ENCODE measurements at regions not wholly inside any gene's neighbourhood (a gene's known extent, or its start where the extent isn't known, plus 50 kb on each side); places are given as distances from the start of the nearest gene placed in this dataset.

GRCh38 chr18:38369772-38370690 is 804.4 kb upstream of the CELF4 start:
- no peak for DNase-seq (ENCODE audit: low read depth in 4 of 6, low spot score in 6 of 6)
- H3K4me1 ChIP-seq (ENCODE audit: control insufficient read depth, insufficient read depth, low read length) = no peaks in the 10 kb centered on the region
- no peak overlapping the region for H3K27ac ChIP-seq (ENCODE audit: low read depth, low read length)
- WGBS (ENCODE audit: insufficient coverage) = 61% methylated on average over 3 of the region's 4 CpGs
- H3K9me3 ChIP-seq (ENCODE audit: control insufficient read depth, insufficient read depth, low read length) = no peaks in the 10 kb centered on the region
- H3K36me3 ChIP-seq (ENCODE audit: control insufficient read depth, insufficient read depth, low read length) = no peaks in the 10 kb centered on the region
- no peaks in the 10 kb centered on the region for H3K27me3 ChIP-seq (ENCODE audit: control insufficient read depth, insufficient read depth, low read length)
- H3K4me3 ChIP-seq (ENCODE audit: low read depth, low read length) = no peak overlapping the region

GRCh38 chr18:38368886-38369285 is 803.3 kb upstream of the CELF4 start:
- Histone ChIP-seq H3K9me3 (ENCODE audit: control insufficient read depth, insufficient read depth, low read length) (no peaks in the 10 kb centered on the region), H3K27me3 (ENCODE audit: control insufficient read depth, insufficient read depth, low read length) (no peaks in the 10 kb centered on the region), H3K36me3 (ENCODE audit: control insufficient read depth, insufficient read depth, low read length) (no peaks in the 10 kb centered on the region), H3K4me1 (ENCODE audit: control insufficient read depth, insufficient read depth, low read length) (no peaks in the 10 kb centered on the region), H3K27ac (ENCODE audit: low read depth, low read length) (no peak overlapping the region), H3K4me3 (ENCODE audit: low read depth, low read length) (no peak overlapping the region)
- no peak for DNase-seq (ENCODE audit: low read depth in 4 of 6, low spot score in 6 of 6)

- no peaks in the 10 kb centered on the region for H3K4me1 ChIP-seq (ENCODE audit: control insufficient read depth, insufficient read depth, low read length)
- no peak for DNase-seq (ENCODE audit: low read depth in 4 of 6, low spot score in 6 of 6)
- no peak overlapping the region for H3K4me3 ChIP-seq (ENCODE audit: low read depth, low read length)
- H3K9me3 ChIP-seq (ENCODE audit: control insufficient read depth, insufficient read depth, low read length) = no peaks in the 10 kb centered on the region
- H3K27me3 ChIP-seq (ENCODE audit: control insufficient read depth, insufficient read depth, low read length) = no peaks in the 10 kb centered on the region
- 100% methylated on average over 2 of the region's 2 CpGs for WGBS (ENCODE audit: insufficient coverage)
- no peaks in the 10 kb centered on the region for H3K36me3 ChIP-seq (ENCODE audit: control insufficient read depth, insufficient read depth, low read length)
- no peak overlapping the region for H3K27ac ChIP-seq (ENCODE audit: low read depth, low read length)
Observed at GRCh38 chr18:38368246-38368645, 802.6 kb upstream of the CELF4 start.

- H3K4me1 ChIP-seq (ENCODE audit: control insufficient read depth, insufficient read depth, low read length) = no peaks in the 10 kb centered on the region
Observed at GRCh38 chr18:38367473-38367872, 801.9 kb upstream of the CELF4 start.

GRCh38 chr18:38362286-38362792 is 796.7 kb upstream of the CELF4 start:
- H3K9me3 ChIP-seq (ENCODE audit: control insufficient read depth, insufficient read depth, low read length) = no peaks in the 10 kb centered on the region
- peak in 1 of 6 donors; percentile 20 for DNase-seq (ENCODE audit: low read depth in 4 of 6, low spot score in 6 of 6)
- no peak overlapping the region for H3K4me3 ChIP-seq (ENCODE audit: low read depth, low read length)
- H3K36me3 ChIP-seq (ENCODE audit: control insufficient read depth, insufficient read depth, low read length) = no peaks in the 10 kb centered on the region
- 92% methylated on average over 2 of the region's 2 CpGs for whole genome bisulfite sequencing (ENCODE audit: insufficient coverage)
- H3K4me1 ChIP-seq (ENCODE audit: control insufficient read depth, insufficient read depth, low read length) = no peaks in the 10 kb centered on the region
- H3K27ac ChIP-seq (ENCODE audit: low read depth, low read length) = no peak overlapping the region
- H3K27me3 ChIP-seq (ENCODE audit: control insufficient read depth, insufficient read depth, low read length) = no peaks in the 10 kb centered on the region

More at GRCh38 chr18:38367473-38367872, 801.9 kb upstream of the CELF4 start:
- no peaks in the 10 kb centered on the region for H3K27me3 ChIP-seq (ENCODE audit: control insufficient read depth, insufficient read depth, low read length)
- WGBS (ENCODE audit: insufficient coverage) = no CpG with 5 or more reads among the region's 1 CpG
- H3K4me3 ChIP-seq (ENCODE audit: low read depth, low read length) = no peak overlapping the region
- peak in 1 of 6 donors; percentile 19 for DNase-seq (ENCODE audit: low read depth in 4 of 6, low spot score in 6 of 6)
- H3K36me3 ChIP-seq (ENCODE audit: control insufficient read depth, insufficient read depth, low read length) = no peaks in the 10 kb centered on the region
- H3K27ac ChIP-seq (ENCODE audit: low read depth, low read length) = no peak overlapping the region
- H3K9me3 ChIP-seq (ENCODE audit: control insufficient read depth, insufficient read depth, low read length) = no peaks in the 10 kb centered on the region

GRCh38 chr18:38358805-38359657 is 793.4 kb upstream of the CELF4 start:
- 88% methylated on average over 9 of the region's 11 CpGs for WGBS (ENCODE audit: insufficient coverage)
- no peak overlapping the region for H3K4me3 ChIP-seq (ENCODE audit: low read depth, low read length)
- no peak for DNase-seq (ENCODE audit: low read depth in 4 of 6, low spot score in 6 of 6)
- no peaks in the 10 kb centered on the region for H3K9me3 ChIP-seq (ENCODE audit: control insufficient read depth, insufficient read depth, low read length)
- H3K36me3 ChIP-seq (ENCODE audit: control insufficient read depth, insufficient read depth, low read length) = no peaks in the 10 kb centered on the region
- no peak overlapping the region for H3K27ac ChIP-seq (ENCODE audit: low read depth, low read length)
- no peaks in the 10 kb centered on the region for H3K4me1 ChIP-seq (ENCODE audit: control insufficient read depth, insufficient read depth, low read length)
- no peaks in the 10 kb centered on the region for H3K27me3 ChIP-seq (ENCODE audit: control insufficient read depth, insufficient read depth, low read length)

- Histone ChIP-seq H3K27ac (ENCODE audit: low read depth, low read length) (no peak overlapping the region), H3K4me3 (ENCODE audit: low read depth, low read length) (no peak overlapping the region), H3K4me1 (ENCODE audit: control insufficient read depth, insufficient read depth, low read length) (no peaks in the 10 kb centered on the region), H3K27me3 (ENCODE audit: control insufficient read depth, insufficient read depth, low read length) (no peaks in the 10 kb centered on the region), H3K9me3 (ENCODE audit: control insufficient read depth, insufficient read depth, low read length) (no peaks in the 10 kb centered on the region), H3K36me3 (ENCODE audit: control insufficient read depth, insufficient read depth, low read length) (no peaks in the 10 kb centered on the region)
- no peak for DNase-seq (ENCODE audit: low read depth in 4 of 6, low spot score in 6 of 6)
Observed at GRCh38 chr18:38353149-38353548, 787.6 kb upstream of the CELF4 start.

GRCh38 chr18:38350141-38350540 is 784.5 kb upstream of the CELF4 start:
- Histone ChIP-seq H3K36me3 (ENCODE audit: control insufficient read depth, insufficient read depth, low read length) (no peaks in the 10 kb centered on the region), H3K27ac (ENCODE audit: low read depth, low read length) (no peak overlapping the region)
- WGBS (ENCODE audit: insufficient coverage) = 75% methylated on average over 1 of the region's 2 CpGs

GRCh38 chr18:38330573-38330972 is 765.0 kb upstream of the CELF4 start:
- Histone ChIP-seq H3K36me3 (ENCODE audit: control insufficient read depth, insufficient read depth, low read length) (no peaks in the 10 kb centered on the region), H3K9me3 (ENCODE audit: control insufficient read depth, insufficient read depth, low read length) (no peaks in the 10 kb centered on the region), H3K27ac (ENCODE audit: low read depth, low read length) (no peak overlapping the region), H3K27me3 (ENCODE audit: control insufficient read depth, insufficient read depth, low read length) (no peaks in the 10 kb centered on the region), H3K4me3 (ENCODE audit: low read depth, low read length) (no peak overlapping the region), H3K4me1 (ENCODE audit: control insufficient read depth, insufficient read depth, low read length) (no peaks in the 10 kb centered on the region)
- DNase-seq (ENCODE audit: low read depth in 4 of 6, low spot score in 6 of 6) = no peak
- WGBS (ENCODE audit: insufficient coverage) = no CpG with 5 or more reads among the region's 3 CpGs

More at GRCh38 chr18:38350141-38350540, 784.5 kb upstream of the CELF4 start:
- H3K4me3 ChIP-seq (ENCODE audit: low read depth, low read length) = no peak overlapping the region
- no peaks in the 10 kb centered on the region for H3K27me3 ChIP-seq (ENCODE audit: control insufficient read depth, insufficient read depth, low read length)
- H3K4me1 ChIP-seq (ENCODE audit: control insufficient read depth, insufficient read depth, low read length) = no peaks in the 10 kb centered on the region
- DNase-seq (ENCODE audit: low read depth in 4 of 6, low spot score in 6 of 6) = no peak
- no peaks in the 10 kb centered on the region for H3K9me3 ChIP-seq (ENCODE audit: control insufficient read depth, insufficient read depth, low read length)
